Globus pallidus (tissue), 1 donor: ENCODE measurements at regions not wholly inside any gene's neighbourhood (a gene's known extent, or its start where the extent isn't known, plus 50 kb on each side); places are given as distances from the start of the nearest gene placed in this dataset.
A peak's percentile ranks its signal among the peaks of the same experiment; 100 is the strongest.
"Not testable (repeated sequence)": the region's sequence is repeated elsewhere in the genome, so short reads cannot be mapped to it uniquely, and the experiment has no call there.

ENCODE experiments used
- DNase-seq: peaks from one replicate; pipeline ENCODE4 v3.0.0-alpha.2; 2015; ENCODE audit warnings: low spot score

DNA sequence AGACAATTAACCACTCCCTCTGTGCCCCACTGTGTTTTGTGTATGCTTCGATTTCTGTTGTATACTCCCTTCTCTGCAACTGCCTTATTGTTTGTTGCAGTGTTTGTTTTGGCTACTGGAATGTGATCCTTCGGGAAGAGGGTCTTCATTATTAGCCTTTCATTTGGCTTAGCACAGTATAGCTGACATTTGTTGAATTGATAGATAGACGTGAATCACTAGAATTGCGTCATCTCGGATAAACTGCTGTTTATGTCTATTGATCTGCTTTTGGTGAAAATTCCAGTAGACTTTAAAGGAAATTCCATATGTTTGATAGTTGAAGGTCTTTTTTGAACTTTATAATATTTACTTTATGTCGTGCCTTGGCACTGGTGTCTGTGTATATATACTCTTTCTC is 189.9 kb upstream of the EYA4 start:
- no peak for DNase-seq

DNA sequence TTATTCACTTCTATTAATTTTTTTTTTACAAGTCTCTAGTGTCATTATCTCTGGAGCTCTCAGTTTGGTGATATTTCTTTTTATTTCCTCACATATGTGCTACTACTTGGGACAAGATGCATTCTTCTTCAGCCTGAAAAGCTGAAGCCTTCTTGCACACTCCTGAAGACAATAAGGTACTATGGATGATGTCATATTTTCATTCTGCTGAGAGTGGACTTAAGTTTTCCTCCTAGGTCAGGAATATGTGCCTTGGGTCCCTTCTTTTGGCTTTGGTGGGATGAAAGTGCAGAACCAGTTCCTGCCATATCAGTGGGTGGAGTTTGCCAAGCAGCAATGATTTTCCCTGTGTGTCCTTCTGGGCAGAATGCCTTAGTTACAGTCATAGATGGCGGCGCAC is 188.7 kb upstream of the EYA4 start:
- DNase-seq: no peak

DNA sequence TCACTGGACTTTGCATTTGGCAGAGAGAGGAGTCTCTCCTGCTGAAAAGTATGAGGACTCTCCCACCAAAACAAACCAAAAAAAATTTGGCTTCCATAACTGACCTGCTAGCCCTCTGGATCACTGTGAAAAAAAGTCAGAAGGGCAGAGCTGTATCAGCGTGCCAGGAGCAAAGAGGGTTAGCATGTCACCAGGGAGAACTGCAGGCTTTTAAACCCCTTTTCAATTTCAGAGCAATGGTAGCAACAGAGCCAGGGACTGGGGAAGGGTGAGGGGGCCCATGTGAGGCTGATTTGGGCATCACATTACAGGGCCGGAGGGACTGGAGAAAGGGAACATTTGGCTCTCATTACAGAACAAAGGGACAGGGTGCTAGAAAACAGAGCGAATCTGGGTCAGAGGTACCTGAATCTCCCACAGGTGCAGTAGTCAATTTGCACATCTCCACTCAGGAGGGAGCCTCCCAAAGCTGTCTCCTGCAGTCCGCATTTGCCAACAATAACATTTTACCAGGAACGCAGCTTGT is 185.7 kb upstream of the EYA4 start:
- no peak for DNase-seq

DNA sequence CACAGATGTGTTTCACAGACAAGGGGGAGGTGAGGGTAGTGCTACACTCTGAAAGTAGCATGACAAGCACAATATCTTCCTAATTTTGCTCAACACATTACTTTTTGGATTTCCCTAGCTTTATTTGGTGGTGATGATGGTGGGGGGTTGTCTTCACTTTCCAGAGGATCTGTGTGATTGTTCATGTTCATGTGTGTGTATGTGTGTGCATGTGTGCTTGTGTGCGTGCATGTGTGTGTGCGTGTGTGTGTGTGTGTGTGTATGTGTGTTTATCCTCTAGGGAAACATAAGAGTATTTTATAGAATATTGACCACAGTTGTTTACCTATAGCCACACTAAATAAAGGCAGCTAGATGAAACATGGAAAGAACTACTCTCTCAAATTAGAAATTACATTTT is 183.8 kb upstream of the EYA4 start:
- DNase-seq: no peak

DNA sequence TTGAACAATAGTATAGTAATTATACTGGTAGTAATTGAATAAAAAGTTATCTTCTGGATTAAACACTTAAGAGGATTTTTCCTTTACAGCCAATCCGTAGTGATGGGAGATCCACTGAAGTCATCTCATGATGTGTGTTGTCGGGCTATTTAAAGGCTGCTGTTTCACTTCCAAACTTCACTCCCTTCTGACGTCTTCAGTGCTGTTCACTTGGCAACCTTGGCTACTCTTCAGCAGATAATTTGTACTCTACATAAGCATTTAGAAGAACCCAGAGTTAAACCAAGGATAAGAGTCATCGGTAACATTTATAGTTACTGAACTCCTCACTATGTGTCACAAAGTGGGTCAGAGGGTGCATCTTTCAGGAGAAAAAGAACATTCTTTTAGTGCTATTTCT is 179.1 kb upstream of the EYA4 start:
- DNase-seq: peak; percentile 38

DNA sequence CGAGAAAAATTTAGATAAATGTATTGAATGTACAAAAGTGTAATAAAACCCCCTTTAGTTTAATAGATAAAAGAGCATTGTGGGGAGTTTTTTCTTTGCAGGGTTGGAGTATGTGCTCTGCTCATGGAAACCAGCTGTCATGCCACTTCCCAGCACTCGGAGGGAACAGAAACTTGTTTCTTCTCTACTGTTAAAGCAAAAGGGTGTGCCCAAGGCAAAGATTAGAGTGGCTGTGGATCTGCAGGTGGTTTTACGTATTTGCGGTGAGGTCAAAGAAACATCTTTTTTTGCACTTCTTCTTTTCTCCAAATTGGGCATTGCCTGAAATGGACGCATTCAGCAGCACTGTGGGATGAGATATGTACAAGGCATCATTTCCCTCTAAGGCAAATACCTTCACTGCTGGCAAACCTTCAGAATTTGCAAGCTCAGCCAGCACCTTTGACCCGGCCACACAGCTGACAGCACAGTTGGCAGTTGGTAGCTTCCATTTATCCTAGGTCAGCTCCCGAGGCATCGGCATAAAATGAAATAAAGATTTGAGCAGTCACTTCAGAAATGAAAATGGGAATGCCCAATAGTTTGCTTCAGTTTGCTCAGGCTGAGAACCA is 178.4 kb upstream of the EYA4 start:
- peak; percentile 20 for DNase-seq

DNA sequence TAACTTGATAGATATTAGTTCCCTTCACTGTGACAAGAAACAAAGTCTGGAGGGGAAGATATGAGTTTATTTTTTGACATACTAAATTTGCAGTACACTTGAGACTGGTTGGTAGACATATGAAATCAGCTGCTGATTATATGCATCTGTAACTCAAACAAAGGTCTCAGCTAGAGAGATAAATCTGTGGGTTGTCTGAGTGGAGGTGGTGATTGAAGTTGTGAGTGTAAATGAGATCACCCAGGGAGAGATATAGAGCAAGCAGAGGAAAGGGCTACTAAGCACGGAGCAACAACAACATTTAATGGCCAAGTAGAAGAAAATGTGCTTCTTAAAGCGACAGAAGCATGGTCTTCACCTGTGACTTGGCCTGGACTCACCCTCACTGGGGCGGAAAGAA is 173.2 kb upstream of the EYA4 start:
- no peak for DNase-seq

DNA sequence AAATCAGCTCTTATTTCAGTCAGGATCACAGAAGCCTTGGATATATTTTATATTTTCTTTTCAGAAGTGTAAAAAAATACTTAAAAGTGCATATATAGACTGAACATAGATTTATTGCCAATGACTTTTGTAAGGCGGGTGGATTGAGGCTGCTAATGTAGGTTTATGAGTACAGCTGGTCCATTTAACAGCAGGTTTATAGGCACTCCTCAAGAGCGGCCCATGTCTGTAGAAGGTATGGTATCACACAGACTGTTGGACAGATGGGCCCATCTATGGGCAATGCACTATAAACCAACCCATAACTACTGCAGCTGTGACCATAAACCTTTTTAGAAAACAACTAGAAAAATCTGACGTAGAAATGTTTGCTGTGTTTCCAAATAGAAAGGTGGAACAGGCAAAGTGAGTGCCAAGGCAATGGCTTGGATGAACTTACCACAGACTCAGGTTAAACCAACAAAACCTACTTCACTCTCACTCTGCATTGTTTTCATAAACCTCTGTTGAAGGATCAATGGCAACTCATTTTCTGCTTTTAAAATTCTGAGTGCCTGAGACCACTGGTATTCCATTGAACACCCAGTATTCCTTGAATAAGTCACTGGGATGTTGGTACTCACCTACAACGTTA is 170.6 kb upstream of the EYA4 start:
- DNase-seq: no peak

DNA sequence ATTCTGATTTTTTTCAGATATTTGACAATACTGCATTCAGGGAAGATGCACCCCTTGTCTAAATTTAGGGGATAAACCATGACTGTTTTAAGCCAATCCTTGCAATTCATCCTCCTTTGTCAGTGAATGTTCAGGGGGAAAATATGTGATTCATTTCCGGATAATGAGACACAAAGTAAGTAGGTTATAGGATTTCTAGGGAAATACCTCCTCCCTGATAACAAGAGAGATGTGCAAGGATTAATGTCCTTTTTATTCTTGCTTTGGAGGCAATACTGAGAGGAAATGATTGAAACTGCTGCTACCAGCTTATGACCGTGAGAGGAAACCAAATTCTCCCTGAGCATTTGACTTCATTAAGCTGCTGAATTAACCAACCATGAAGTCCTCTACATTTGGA is 161.3 kb upstream of the EYA4 start:
- no peak for DNase-seq

DNA sequence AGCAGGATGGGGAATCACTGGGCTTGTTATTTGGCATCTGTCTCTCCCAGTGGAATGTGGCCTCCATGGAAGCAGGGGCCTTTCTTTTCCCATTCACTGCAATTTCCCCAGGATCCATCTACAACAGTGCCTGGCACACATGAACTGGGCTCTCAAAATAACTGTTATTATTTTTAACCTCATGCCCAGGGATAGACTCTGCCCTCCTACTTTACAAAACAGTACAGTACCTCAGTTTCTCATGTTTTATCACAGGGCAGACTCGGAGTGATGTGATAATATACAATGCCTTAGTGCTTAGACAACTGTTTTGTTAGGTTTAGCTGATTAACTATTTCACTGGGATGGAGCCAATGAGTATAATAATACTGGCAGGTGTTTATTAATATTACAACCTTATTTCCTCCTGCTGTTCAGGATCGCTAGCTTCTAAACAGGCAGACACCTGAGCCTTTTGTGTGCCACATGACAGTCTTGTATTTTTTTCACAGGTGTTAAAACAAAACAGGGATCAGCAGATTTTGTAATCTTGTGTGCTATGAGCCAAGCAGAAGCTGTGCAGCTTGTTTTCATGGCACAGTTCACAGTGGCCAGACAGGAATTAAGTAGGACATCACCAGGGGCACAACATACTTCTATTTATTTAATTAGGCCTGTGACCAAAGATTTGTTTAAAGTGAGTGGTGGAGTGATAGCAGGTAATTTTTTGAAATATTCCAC is 157.7 kb upstream of the EYA4 start:
- no peak for DNase-seq

DNA sequence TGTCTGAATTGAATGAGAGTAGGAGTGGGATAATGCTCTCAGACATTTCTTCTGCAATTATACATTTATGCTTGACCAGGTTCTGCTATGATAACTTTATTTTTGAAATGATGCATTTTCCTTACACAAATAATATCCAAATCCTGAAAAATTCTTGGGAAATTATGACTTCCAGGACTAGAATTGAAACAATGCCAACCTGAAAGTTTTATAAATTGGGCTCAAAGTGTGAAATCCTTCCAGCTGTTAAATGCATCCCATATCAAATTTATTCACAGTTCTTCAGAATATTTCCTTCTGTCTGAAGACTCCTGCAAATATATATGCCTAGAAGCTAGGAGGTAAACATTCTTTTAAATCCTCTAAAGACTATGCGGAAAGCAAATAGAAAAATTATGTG is 155.7 kb upstream of the EYA4 start:
- DNase-seq: no peak

DNA sequence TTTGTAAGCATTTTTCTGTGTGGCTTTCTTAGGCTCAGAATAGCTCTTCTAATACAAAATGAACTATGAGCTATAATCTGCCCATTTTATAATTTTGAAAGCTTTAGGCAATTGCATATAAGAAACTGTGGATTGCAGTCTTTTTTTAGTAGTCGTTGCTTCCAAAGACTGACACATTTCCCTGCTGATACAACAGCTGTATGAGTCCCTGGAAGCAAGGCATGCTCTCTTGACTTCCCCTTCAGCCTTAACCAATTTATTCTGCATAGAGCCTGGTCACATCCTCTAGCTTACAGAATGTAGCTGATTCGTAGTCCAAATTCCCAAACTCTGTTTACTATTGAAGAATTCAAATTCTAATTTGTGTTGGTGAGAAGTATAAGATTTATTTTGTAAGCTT is 155.3 kb upstream of the EYA4 start:
- no peak for DNase-seq

DNA sequence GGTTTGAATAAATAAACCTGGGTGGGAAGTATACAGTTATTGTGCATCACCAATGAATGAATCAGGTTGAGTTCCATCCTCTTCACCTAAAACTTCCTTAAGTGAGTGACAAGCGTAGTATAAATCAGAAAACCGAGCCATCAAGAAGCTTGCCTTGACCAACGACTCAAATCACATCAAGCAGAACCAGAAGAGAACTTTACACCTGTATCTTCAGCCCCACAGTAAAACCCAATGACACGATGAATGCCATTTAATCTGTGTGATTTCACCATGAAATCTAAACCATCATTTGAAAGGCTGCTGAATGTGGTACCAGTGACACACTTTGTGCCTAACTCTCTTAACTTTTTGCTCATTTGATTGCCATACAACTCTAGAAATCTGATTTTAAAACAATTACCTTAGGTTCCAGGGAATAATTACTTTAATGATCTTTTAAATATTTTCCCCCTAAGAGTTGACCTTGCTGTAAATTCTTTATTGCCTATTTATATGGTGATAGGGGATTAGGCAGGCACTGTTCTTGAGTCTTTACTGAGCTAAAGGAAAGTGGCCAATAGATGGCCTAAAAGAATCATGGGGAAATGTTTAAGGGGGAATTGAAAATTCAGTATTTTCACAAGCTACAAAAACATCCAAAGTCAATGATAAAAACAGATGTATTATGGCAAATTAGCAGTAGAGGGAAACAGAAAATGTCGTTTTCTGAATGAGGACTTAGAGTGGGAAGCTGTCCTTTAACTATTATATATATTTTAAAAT is 152.0 kb upstream of the EYA4 start:
- DNase-seq: no peak

DNA sequence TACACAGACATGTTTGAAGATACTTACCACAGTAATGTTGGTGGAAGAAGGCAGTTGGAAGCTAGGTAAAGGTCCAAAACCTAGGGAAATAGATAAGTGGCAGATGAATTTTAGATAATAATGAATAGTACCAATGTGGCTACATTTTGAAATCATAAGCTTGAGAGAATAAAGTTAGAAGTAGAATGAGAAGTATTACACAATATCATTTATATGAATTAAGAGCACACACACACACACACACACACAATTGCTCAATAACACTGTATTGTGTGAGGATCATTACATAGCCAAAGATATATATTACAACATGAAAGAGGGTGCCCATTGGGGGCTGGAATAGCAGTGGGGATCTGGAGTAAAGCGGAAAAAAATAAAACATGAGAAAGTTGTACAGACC is 149.0 kb upstream of the EYA4 start:
- no peak for DNase-seq

DNA sequence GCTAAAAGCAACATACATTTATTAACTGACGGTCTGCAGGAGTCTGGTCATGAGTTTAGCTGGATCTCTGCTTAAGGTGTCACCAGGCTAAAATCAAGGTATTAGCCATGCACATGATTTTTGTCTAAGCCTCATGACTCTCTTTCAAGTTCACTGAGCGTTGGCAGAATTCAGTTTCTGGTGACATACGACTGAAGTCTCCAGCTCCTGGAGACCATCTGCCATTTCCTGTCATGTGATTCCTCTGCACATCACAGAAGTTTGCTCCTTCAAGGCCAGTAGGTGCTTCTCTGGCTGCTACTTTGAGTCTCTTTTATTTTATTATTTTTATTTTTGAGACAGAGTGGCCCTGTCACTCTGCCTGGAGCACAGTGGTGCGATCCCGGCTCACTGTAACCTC is 148.4 kb upstream of the EYA4 start:
- no peak for DNase-seq

DNA sequence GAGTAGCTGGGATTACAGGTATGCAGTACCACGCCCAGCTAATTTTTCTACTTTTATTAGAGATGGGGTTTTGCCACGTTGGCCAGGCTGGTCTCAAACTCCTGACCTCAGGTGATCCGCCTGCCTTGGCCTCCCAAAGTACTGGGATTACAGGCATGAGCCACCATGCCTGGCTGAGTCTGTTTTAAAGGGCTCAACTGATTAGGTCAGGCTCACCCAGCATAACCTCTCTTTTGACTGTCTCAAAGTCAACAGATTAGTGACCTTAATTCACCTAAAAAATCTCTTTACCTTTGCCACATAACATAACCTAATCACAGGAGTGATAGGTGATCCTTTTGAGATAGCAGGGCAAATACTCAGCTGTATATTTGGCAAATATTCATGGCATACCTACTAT is 147.9 kb upstream of the EYA4 start:
- not testable (repeated sequence) for DNase-seq

DNA sequence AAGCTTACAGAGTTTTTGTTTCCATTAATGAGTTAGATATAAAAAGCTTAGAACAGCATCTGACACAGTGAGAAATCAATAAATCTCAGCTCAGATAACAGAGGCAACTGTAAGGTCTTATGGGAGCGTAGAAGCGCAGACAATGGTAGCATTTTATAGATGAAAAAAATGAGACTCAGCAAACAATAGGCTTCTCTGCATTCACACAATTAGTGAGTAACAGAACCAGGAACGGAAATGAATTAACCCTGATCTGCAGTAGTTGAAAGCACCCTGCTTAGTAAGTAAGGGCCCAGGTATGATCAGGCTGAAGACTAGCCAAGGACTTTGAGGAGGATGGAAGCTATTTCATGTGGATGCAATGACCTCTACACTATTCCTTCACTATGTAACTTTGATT is 147.2 kb upstream of the EYA4 start:
- peak; percentile 94 for DNase-seq

DNA sequence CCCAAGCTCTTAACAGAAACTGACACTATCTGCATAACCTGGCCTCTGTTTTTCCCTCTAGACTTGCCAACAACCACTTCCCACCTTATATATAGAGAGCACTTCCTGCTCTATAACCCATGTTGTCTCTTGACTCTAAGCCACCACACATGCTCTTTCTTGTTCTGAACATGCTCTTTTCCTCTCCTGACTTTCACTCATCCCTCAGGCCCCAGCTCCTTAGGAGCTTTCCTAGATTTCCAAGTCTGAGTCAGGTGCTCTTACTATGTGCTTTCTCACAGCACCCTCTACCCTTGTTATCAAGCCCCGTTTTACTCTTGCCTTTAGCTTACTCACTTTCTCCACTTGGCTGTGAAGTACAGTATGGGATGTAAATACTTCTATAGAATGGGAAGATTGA is 143.9 kb upstream of the EYA4 start:
- DNase-seq: no peak

DNA sequence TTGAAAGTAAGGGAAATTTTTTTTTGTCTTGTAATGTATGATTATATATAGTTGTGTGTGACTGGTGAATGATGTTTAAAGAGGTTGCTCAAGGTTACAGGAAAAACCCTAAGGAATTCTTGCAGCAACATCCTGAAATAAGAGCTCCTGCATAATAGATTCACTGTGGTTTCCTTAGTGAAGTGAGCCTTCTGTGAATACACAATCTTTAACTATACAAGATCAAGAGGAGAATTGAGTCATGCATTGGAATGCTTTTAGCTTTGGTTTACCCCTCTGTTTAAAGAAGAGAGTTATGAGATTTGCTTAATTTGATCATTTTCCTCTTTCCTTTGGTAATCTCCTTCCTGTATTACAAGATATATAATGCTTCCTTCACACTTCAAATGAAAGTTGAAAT is 141.6 kb upstream of the EYA4 start:
- DNase-seq: no peak

DNA sequence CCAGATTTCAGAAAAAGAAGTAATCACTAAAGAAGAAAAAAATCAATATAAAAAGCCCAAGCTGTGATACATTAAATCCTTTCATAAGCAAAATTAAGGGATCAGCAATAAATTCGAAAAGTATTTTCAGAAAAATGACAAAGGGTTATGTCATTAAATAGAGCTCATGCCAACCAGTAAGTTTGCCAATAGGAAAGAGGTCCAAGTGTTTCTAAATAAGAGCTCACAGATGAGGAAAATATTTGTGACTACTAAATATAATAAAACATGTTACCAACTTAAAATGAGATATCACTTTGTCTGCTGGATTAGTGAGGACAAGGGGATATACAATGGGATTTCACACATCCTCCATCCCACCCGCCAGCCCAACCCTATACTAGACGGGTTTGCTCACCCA is 140.3 kb upstream of the EYA4 start:
- no peak for DNase-seq

DNA sequence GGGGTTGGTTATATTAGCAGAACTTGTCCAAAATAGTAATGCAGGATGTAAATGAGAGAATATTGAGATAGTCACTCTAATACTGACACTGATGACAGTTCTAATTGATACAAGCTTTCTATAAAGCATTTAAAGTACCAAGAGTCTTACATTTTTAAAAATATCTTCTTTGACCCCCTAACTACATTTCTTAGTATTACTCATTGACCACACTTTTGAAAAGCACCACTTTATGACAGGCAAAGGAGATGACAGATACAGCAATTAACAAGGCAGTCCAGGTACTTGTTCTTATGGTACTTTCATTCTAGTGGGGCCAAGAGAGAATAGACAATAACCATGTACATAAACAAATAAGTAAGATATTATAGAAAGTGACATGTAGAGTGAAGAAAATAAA is 139.4 kb upstream of the EYA4 start:
- no peak for DNase-seq

DNA sequence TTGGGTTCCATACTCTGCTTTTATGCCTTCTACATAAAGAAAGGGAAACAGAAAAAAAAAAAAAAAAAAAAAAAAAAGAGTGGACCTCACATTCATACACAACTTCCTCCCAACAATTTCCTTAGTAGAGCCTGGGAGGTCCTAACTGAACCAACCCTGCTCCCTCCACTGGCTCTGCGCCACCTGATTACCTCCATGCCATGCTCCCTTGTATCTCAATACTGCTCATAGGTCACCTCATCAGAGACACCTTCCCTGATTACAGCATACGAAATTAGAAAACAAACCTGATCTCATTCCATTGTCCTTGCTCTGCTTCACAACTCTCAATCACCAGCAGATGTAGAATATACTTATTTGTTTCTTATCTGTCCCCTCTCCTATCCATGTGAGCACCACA is 134.2 kb upstream of the EYA4 start:
- DNase-seq: no peak

DNA sequence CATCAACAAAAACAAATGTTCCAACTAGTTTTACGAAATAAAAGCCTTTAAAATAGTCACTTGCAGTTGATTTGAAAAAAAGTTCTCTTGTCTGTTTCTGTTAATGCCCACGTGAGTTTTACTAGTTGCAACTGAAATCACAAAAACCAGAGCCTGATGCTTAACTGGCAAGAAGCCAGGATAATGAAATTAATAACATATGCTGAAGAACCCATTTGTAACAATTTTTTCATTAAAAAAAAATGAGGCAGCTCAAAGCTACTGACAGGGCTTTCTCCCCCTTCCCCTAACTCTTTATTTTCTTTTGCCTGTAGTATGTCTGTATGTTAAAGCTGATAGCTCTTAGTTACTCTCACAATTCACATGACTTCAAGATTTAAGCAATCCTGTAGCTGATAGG is 132.7 kb upstream of the EYA4 start:
- no peak for DNase-seq
